Umbilical cord (tissue), 1 donor: ENCODE measurements at regions not wholly inside any gene's neighbourhood (a gene's known extent, or its start where the extent isn't known, plus 50 kb on each side); places are given as distances from the start of the nearest gene placed in this dataset.

Experiments
- DNase-seq: peaks from one replicate; pipeline ENCODE4 v3.0.0-alpha.2; 2015; ENCODE audit warnings: low spot score

DNA sequence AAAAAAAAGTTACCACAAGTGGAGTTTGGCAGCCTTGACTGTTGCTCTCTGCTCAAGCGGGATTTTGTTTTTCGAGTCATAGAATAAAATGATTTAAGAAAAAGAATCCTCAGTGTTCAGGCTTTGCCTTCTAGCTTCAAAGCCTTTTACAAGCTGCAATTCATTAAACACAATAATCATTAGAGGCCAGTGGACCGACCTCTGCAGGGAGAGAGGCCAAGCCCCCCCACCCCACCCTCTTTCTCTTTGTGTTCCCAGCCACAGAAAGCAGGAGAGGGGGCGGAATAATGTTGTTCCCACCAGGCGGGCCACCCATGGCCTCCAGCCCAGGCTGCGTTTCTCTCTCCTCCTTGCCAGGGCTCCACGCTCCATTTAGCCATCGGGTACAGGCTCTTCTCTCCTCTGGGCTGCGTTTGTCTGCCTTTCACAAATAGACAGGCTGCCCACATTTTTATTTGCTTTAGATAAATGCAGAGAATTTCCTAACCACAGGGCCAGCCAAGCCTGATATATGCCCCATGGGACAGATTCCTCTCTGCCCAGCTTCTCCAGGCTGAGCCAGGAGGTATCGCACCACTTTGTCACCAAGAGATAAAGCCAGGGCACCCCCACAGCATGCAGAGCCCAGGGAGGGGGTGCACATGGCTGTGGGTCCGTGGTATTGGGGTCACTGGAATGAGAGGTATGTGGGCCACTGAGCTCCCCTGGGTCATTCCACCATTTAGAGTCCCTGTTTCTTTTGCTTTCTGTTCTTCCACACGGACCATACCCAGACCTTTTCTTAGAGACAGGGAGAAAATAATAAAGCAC, 318.8 kb downstream of the PIK3R1 start:
- peak; percentile 45 for DNase-seq

DNA sequence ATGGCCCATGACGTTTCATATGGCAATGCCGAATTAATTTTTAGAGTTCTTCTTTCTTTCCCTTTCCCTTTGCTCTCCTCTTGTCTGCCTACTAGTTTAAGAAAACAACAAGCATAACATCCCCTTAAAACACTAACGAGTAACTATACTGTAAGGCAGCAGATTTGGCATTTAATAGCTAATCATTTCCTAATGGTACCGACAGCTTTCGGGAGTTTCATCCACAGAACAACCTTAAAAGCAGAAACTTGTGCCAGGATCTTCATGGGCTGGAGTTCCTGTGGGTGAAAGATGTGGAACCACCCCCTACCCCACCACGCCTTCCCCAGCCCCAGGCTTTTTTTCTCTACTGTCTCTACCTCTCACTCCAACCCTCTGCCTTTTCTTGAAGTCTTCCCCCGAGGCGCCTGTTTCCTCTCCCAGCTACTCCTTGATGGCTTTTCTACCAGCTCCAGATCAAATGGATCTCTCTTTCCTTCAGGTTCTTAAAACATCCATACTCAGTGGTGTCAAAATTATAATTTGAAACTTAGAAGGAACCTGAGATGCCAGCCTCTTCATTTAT, 319.5 kb downstream of the PIK3R1 start:
- DNase-seq = no peak

DNA sequence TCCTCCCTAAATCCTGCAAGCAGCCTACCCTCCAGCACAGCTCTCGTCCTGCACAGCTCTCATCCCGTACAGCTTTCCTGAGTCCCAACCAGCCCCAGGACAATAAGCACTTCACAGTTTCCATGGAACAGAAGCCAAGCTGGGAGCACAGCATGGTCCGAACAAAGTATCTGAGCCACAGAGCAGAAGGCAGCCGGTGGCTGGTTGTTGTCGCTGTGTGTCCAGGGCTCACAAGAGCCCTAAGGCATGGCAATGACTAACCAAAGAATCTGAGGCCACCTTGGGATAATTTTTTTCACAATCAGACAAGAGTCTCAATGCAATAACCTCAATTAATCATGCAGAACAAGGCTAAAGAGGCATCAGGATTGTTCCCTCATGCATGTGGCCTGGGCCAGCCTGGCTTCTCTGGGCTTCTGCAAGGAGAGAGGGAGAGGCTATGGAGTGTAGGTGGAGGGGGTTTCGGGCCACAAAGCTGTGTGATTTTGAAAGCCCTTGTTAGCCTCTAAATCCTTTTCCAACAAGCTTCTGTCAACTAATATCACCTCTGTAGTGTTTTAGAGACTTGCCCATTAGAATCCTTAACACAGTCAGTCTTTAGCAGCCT, 323.4 kb downstream of the PIK3R1 start:
- no peak for DNase-seq

DNA sequence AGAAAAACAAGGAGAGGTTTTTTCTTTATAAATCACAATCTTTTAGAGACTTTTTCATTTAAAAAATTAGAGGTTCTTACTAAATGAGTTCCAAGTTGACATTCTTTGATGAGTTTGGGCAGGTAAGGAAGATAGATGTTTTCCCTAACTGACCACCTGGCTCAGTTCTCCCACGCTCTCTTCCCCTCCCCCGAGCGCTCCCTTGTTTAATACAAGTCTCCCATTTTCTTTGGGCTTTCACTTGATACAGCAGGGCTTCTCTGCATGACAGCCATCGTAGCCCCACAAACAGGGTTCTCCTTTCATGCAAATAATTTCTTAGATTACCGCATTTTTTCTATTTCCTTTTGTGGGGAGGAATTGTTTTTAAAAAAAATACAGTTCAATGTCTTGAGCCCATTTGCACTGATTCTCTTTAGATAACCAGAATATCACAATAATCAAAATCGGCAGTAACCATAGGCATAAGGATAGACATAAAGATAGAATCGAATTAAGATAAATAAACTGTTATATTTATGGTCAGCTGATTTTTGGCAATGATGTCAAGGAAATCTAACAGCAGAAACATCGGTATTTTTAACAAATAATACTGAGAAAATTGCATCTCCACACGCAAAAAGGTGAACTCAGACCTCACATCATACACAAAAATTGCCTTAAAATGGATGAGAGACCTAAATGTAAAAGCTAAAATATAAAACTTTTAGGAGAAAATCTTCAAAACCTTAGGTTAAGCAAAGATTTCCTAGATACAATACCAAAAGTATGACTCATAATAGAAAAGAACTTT, 325.4 kb downstream of the PIK3R1 start:
- DNase-seq = no peak

DNA sequence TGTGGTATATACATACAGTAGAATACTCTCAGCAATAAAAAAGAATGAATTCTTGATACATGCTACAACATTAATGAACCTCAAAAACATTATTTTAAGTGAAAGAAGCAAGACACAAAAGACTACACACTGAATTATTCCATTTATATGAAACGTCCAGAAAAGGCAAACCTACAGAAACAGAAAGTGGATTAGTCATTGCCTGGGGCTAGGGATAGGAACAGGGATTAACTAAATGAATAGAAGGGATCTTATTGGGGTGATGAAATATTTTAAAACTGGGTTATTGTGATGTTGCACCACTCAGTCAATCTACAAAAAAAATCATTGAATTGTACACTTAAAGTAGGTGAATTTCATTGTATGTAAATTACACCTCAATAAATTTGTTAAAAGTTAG, 326.7 kb downstream of the PIK3R1 start:
- no peak for DNase-seq

DNA sequence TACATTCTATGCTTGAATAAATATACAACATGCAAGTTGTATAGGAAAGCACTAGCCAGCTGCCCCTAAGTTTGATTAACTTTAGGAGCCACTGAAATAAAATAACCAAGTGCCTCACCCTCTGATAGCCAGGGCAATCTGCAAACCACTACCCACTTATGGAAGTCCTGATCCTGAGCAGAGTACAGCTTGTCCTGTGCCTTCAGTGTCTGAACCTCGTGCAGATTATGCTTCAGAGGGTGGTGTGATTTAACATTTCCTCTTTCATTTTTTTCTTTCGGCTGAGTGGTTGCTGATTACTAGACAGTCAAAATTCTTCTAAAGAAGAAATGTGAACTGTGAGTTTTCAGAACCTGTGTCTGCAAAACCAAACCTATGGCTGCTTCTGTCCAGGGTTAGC, 327.7 kb downstream of the PIK3R1 start:
- peak; percentile 40 for DNase-seq

DNA sequence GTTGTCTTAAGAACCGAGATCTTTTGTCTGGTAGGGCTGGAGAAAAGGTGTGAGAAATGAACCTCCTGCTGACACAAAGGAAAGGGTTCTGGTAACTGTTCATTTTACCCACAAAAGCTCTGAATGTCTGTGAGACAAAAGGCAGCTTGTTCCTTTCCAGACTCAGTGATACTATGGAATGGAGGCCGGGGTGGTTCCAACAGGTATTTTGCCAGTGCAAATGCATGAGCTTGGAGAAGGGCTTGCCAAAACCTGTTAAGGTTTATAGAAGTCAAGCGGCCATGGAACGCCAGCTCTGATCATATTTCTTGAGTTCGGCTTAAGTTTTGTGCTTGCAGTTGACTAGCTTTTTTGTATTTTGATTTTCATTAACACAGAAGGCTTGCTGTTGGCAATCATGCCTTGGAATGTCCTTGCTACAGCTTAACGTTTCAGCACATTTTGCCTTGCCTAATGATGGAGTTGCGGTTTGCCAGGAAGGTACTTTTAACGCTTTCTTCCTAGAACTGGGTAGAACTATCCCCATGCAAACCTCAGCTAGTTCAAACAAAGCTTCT, 328.6 kb downstream of the PIK3R1 start:
- no peak for DNase-seq

DNA sequence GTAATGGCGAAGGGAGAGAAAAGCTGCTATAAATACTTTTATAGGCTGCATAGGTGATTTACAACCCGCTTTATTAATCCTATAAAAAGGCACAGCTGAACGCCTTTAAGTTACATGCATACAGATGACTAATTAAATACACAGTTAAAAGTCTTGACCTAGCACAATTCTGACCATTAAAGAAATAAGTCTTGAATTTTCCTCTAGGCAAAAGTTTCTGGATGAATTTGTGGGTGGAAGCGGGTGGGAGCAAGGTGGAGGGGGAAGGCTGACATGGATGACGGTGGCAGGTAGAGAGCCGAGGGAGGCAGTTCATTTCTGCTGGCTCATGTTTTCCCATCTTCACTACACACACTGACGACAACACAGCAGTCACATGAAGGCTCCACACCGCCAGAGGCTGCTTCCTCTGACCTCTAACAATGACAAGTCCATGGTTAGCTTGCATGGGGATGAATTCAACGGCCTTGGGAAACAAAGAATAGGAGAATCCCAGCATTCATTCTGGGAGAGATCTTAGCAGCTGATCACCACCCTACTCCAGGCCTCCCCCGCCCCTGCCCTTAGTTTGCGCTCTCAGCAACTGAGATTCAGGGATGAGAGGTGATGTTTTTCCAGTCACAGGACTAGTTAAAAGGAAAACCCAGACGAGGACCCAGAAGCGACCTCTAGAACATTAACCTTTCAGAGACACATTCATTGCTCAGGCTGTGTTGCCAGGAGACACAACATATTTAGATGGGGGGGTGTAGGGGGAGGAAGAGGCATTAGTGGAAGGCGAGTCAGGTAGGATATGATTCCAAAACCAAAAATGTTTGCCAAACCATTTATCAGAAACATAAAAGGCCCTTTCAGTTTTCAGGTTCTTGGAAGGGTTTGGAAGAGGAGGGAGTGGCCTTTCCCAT, 329.3 kb downstream of the PIK3R1 start:
- no peak for DNase-seq

DNA sequence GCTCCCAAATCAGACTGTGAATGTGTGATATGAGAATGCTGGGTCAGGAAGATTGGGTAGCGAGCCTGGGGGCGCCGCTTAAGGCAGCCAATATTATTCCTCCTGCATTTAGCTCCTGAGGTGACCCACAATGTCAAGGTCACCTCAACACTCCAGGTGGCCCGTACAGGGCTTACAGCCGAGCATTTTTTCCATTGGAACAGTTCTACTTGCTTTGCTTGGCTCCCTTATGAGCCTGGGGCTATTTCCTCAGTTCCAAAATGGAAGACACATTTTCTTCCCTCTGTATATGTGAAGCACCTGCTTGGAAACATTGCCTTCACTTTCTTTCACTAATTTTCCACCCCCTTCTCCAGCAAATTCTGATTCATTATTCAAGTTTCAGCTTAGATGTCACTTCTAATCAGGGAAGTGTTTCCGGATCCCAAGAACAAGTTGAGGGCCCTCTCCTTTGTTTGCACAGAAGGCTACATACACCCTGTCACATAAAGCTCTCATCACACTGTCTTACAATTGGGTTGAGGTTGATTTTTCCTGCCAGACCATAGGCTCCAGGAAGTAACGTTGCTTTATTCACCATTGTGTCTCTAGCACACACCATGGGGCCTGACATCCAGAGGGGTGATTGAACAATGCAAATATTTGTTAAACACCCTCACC, 330.2 kb downstream of the PIK3R1 start:
- no peak for DNase-seq

DNA sequence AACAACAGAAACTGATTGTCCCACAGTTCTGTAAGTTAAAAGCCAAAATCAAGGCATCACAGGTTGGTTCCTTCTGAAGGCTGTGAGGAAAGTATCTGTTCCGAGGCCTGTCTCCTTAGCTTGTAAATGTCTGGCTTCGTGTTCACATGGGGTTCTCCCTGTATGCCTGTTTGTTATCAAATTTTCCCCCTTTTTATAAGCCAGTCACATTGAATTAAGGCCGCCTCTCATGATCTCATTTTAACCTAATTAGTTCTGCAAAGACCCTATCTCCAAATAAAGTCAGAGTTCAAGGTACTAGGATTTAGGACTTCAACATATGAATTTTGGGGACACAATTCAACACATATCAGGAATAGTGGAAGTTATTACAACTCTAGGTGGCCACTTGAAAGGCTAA, 331.5 kb downstream of the PIK3R1 start:
- no peak for DNase-seq

DNA sequence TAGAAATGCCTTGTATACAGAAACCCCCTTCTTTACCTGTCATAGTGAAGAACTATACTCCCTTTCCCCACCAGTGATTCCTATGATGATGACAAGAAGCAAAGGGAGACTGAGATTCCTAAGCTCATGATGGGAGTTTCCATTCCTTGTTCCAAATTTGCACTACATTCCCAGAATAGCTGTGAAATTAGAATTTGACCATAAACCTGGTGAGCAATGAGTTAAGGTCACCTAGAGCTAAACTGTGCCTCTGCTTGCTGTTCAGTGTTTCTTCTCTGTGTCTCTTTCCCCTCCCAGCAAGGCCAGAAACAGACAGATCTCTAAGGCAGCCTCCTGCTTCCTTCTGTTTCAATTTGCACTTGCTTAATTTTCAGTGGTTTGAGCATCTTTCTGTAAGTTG, 332.1 kb downstream of the PIK3R1 start:
- DNase-seq = no peak

DNA sequence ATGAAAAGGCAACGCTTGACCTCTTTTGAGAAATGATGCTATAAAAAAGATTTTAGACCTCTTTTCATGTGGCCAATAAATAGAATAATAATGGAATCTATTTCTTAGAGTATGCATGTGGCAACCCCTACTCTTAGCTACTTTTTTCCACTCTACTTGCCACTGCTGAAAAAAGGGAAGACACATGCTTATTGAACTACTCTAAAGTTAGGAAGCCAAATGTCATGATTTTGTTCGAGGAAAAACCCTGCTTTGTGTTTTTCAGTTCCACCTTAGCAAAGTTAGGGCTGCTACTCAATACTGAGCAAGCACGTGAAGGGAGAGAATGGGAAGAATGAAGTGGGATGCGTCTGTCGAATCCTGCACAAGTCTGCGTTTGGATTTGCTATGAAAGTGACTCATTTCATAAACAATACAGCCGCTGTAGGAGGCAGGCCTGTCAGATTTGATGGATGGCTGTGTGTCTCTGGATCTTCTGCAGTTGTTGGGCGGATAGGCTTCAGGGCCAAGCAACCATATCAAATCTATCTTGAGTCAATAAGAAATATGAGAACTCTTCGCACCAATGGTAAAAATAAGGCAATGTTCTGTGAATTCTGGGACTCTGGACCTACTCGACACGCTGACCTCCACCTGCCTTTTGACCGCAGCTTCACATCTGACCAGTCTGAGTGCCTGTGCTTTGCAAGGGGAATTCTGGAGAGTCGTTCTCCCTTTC, 333.6 kb downstream of the PIK3R1 start:
- DNase-seq = peak; percentile 38

DNA sequence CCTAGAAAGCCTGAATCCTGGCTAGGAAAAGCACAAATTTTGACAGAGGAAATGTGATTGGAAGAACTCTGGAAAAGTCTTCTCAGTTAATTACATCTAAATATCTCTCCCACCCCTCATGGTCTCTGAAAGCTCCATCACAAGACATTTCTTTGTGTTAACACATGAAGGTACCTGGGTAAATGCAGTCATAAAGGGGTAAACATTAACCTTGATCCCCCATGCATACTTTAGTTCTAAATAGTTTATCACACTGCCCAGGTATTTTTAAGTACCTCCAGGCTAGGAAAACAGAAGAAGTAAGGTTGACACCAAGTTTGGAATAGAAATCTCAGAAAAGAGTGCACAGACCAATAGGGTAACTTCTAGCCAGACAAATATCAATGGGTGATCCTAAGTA, 334.5 kb downstream of the PIK3R1 start:
- DNase-seq = no peak

DNA sequence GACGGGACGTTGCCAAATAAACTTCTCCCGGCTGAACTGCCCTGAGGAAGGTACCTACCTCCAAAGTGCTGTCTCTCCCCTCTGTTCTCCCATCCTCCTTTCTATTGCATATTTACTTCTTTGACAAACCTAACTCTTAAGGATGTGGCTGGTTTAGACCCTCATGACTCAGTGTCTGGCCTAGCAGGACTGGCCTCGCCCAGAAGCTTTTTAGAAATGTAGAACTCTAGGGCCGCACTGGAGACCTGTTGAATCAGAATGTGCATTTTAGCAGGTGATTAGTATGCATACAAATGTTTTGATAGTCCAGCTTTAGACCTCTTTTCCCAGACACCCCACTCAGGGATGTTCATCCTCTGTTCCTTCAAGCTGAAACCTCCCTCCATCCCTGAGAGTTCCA, 335.9 kb downstream of the PIK3R1 start:
- no peak for DNase-seq

DNA sequence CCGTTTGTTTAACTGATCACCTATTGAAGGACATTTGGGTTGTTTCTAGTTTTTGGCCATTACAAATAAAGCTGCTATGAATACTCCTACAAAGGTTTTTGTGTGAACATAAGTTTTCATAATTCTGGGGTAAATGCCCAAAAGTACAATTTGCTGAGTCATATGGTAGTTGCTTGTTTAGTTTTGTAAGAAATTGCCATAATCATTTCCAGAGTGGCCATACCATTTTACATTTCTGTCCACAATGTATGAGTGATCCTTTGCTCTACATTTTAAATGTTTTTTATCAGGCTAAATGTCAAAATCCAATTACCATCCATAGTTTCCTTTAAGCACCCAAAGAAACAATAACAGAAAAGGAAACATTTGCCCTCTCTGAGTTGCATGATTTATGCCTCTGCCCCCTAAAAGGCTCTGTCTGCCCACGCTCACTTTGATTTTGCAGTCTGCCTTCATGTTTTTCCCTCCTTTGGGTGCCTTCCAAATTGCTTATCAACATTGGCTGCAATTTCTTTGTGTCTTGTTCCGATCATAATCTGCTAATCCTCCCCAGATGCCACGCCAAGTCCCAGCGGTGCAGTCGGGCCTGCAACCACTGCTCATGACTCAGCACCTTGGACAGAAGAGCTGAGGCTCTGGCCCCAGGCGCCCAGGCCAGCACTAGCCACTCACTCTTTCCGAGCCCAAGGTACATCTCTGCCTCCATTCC, 339.2 kb downstream of the PIK3R1 start:
- DNase-seq = peak; percentile 92

DNA sequence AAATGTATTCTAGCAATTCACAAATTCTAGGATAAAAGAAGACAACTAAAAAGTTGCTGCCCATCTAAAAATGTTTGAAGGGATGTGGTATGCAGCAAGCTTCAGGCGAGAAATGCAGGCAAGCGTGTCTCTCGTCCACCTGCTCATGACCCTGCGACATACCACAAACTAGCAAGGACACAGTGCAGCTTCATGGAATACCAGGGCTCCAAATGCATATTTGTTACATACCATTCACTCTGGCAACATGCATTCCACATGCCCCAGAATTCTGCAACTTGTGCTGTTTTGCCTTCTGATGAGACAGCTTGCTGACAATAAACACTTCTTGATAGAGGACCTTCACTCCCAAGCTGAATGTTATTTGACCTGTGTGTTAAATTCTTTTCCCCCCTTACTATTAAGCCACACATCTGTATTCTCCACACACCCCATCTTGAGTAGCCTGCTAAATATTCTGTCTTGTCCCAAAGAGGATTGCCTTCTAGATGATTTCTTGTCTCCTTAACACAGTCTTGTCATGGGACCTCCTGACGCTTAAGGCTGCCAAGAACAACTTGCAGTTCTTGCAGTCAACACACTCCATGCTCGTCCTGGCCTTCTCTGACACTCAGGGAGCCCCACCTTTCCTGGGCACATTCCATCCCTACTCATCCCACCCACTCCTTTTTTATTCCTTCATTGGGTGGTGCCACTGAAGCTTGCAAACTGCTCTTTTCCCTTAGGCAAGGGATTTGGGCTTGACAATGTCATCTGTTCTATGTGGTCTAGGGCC, 340.5 kb downstream of the PIK3R1 start:
- peak; percentile 21 for DNase-seq

DNA sequence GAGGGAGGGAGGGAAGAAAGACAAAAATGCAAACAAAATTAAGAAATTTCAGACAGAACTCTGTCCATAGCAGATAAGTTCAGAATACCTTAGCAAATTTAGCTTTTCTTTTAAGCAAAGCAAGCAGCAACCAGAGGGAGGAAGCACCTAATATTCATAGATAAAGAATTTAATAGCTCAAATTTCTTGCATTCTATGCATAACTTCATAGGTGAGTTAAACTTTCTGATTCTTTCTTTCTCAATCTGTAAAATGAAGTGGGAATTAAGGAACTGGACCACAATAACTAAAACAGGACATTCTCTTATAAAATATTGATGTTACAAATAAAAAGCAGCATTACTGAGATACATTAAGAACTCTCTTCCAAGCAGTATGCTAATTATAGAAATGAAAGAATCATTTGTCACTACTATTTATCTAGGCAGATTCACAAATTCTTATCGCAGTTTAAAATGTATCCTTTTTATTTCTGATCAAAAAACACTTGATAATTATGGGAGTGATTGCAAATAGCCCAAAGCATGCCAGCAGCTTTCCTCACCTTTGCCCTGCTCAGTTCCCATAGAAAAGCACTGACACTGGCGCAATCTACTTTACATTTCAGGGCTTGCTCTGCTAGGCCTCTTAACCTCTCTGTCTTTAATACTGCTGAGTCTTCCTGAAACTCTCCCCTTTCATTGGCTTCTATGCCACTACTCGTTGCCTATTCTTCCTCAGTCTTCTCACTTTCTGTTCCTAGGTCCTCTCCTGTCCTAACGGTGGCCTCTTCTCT, 341.8 kb downstream of the PIK3R1 start:
- no peak for DNase-seq
